Ascending aorta (tissue), 2 donors: ENCODE measurements at regions not wholly inside any gene's neighbourhood (a gene's known extent, or its start where the extent isn't known, plus 50 kb on each side); places are given as distances from the start of the nearest gene placed in this dataset.

ENCODE experiments used
- DNase-seq, 2 donors: peaks; one replicate each; pipeline ENCODE4 v3.0.0-alpha.2; 2019; ENCODE audit warnings: low spot score in 2 of 2
- H3K27ac ChIP-seq, 2 donors: fragments of 200-600 bp; sonication (generic); one replicate each; pipeline ENCODE4 v1.5.1; 2016 to 2017; ENCODE audit warnings: mild to moderate bottlenecking in 1 of 2
- H3K27me3 ChIP-seq: fragments of 200-600 bp; sonication (generic); one replicate; pipeline ENCODE4 v1.5.1; 2017
- H3K36me3 ChIP-seq, 2 donors: fragments of 200-600 bp; sonication (generic); one replicate each; pipeline ENCODE4 v1.5.1; 2016
- H3K4me1 ChIP-seq, 2 donors: fragments of 200-600 bp; sonication (generic); one replicate each; pipeline ENCODE4 v1.5.1; 2016 to 2017; ENCODE audit warnings: mild to moderate bottlenecking in 1 of 2
- H3K4me3 ChIP-seq, 2 donors: fragments of 200-600 bp; sonication (generic); one replicate each; pipeline ENCODE4 v1.5.1; 2016 to 2017; ENCODE audit warnings: mild to moderate bottlenecking in 1 of 2
- H3K9me3 ChIP-seq, 2 donors: fragments of 200-600 bp; sonication (generic); one replicate each; pipeline ENCODE4 v1.5.1; 2016
- CTCF ChIP-seq, 3 experiments: fragments of 200-600 bp in 2 of 3; fragments of 450-650 bp in 1 of 3; sonication (generic) in 2 of 3; IDR thresholded peaks; one replicate each; pipeline ENCODE4 v1.5.1; 2016 to 2019; ENCODE audit warnings: antibody characterized with exemption in 3 of 3, mild to moderate bottlenecking in 1 of 3, moderate library complexity in 1 of 3
- intact Hi-C: fragments of 100-400 bp; cut with DNase I; formaldehyde crosslinking; loops from one replicate; pipeline ENCODE4 v1.15.1; 2023

DNA sequence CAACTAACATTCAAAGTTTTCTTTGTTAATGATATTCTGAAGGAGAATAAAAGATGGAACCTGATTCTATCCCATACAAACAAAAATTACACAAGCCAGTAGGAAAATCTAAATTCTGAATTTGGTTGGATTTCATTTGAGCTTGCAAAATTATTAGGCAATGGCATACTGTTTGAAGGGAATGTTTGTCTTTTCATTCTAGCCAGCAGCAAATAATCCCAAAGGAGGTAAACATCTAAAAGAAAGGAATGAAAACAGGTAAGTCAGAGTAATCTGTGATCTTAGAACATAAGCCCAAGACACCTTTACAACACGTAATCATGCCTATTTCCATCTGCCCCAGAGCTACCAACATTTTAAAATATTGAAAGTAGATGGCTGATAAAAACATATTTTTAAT lies 482.1 kb upstream of the CITED2 start:
- DNase-seq = no peak
- H3K27ac ChIP-seq = no peak overlapping the region
- H3K4me1 ChIP-seq = no peaks in the 10 kb centered on the region
- intact Hi-C loops = no loop called here
- no peaks in the 10 kb centered on the region for H3K27me3 ChIP-seq
- peaks cover 0 to under 1% of the 10 kb centered on the region in 2 donors for H3K9me3 ChIP-seq
- no peak for TF ChIP-seq CTCF (IDR thresholded peaks at IDR 0.05)
- H3K36me3 ChIP-seq = no peaks in the 10 kb centered on the region
- no peak overlapping the region for H3K4me3 ChIP-seq

- Histone ChIP-seq H3K4me3 (no peak overlapping the region), H3K36me3 (no peaks in the 10 kb centered on the region), H3K27me3 (no peaks in the 10 kb centered on the region), H3K4me1 (no peaks in the 10 kb centered on the region), H3K9me3 (peaks cover 0 to 7% of the 10 kb centered on the region in 2 donors), H3K27ac (no peak overlapping the region)
- no peak for TF ChIP-seq CTCF (IDR thresholded peaks at IDR 0.05)
- intact Hi-C loops = no loop called here
- DNase-seq = no peak
Observed at GRCh38 chr6:139855671-139856311, 481.3 kb upstream of the CITED2 start.

- H3K27ac ChIP-seq = no peak overlapping the region
- no peak for DNase-seq
- no peak for TF ChIP-seq CTCF (IDR thresholded peaks at IDR 0.05)
- peaks cover 0 to 15% of the 10 kb centered on the region in 2 donors for H3K9me3 ChIP-seq
- H3K4me1 ChIP-seq = no peaks in the 10 kb centered on the region
- H3K36me3 ChIP-seq = no peaks in the 10 kb centered on the region
- no peaks in the 10 kb centered on the region for H3K27me3 ChIP-seq
- intact Hi-C loops = no loop called here
- no peak overlapping the region for H3K4me3 ChIP-seq
Observed at GRCh38 chr6:139853302-139853992, 479.0 kb upstream of the CITED2 start.

DNA sequence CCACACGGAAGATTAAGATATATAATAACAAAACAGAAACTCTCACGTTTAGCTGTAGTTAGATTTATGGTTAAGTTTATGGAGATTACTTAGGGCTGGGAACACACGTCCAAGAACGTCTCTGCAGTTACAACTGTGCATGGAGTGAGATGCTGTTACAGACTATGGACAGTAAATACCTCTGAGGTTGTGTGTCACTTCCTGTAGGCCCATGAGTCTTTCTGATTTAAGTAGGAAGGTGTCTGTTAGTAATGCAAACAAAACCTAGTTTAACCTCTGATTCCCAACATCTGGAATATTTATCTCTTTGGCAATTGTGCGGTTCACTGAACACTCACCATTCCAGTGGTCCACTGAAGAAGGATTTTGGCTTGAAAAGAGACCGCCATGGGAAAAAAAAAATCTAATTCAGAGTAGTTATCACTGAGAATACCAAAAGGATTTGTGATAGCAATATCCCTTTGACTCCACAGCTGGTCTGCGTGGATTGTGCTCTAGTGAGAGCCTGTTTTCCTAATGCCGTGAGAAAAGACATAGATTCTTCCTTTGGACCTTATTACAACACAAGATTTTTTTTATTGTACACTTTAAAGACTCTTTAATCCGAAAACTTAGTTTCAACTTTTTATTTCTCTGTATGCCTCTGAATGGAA lies 478.2 kb upstream of the CITED2 start:
- intact Hi-C loops = no loop called here

DNA sequence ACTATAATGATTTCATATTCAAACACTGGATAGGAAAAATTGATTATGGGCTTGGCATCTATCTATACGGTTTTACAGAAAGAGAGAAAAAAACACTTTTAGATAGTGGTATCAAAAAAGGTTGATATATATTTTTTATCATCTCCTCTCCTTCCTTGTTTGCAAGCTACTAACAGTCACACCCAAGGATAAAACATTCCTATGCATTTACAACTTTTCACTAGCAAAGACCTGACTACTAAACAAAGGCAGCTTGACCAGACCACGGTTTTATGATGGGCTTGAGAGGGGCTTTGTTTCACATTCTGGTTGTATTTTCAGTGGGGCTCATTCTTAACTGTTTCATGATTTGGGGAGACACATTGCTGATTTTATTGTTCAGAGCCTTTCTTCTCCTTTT lies 477.6 kb upstream of the CITED2 start:
- intact Hi-C loops = no loop called here
- no peaks in the 10 kb centered on the region for H3K36me3 ChIP-seq
- TF ChIP-seq CTCF (IDR thresholded peaks at IDR 0.05) = no peak
- DNase-seq = no peak
- no peak overlapping the region for H3K27ac ChIP-seq
- H3K27me3 ChIP-seq = no peaks in the 10 kb centered on the region
- peaks cover 0 to 15% of the 10 kb centered on the region in 2 donors for H3K9me3 ChIP-seq
- no peak overlapping the region for H3K4me3 ChIP-seq
- no peaks in the 10 kb centered on the region for H3K4me1 ChIP-seq

More for the DNA sequence above, 478.2 kb upstream of the CITED2 start:
- no peak overlapping the region for H3K27ac ChIP-seq
- H3K4me1 ChIP-seq = no peaks in the 10 kb centered on the region
- H3K36me3 ChIP-seq = no peaks in the 10 kb centered on the region
- DNase-seq = no peak
- no peaks in the 10 kb centered on the region for H3K27me3 ChIP-seq
- H3K4me3 ChIP-seq = no peak overlapping the region
- no peak for TF ChIP-seq CTCF (IDR thresholded peaks at IDR 0.05)
- peaks cover 0 to 15% of the 10 kb centered on the region in 2 donors for H3K9me3 ChIP-seq
